Neuron (in vitro differentiated cells): ENCODE measurements at regions not wholly inside any gene's neighbourhood (a gene's known extent, or its start where the extent isn't known, plus 50 kb on each side); places are given as distances from the start of the nearest gene placed in this dataset.

Experiments
- H2AFZ ChIP-seq: one replicate; pipeline ENCODE4 v1.6.1; 2013; ENCODE audit warnings: low read depth, mild to moderate bottlenecking, inconsistent platforms, low read length, moderate library complexity
- H3K27me3 ChIP-seq: one replicate; pipeline ENCODE4 v1.6.1; 2013; ENCODE audit warnings: low read length; ENCODE audit not compliant: insufficient read depth
- H3K36me3 ChIP-seq: one replicate; pipeline ENCODE4 v1.6.1; 2013; ENCODE audit warnings: low read length; ENCODE audit not compliant: insufficient read depth
- H3K4me1 ChIP-seq: one replicate; pipeline ENCODE4 v1.6.1; 2013; ENCODE audit warnings: low read length; ENCODE audit not compliant: insufficient read depth
- H3K4me3 ChIP-seq: 2 replicates; pipeline ENCODE4 v1.5.1; 2013; ENCODE audit warnings: mild to moderate bottlenecking, low read length, moderate library complexity
- H3K9me3 ChIP-seq: one replicate; pipeline ENCODE4 v1.6.1; 2013; ENCODE audit warnings: low read length

DNA sequence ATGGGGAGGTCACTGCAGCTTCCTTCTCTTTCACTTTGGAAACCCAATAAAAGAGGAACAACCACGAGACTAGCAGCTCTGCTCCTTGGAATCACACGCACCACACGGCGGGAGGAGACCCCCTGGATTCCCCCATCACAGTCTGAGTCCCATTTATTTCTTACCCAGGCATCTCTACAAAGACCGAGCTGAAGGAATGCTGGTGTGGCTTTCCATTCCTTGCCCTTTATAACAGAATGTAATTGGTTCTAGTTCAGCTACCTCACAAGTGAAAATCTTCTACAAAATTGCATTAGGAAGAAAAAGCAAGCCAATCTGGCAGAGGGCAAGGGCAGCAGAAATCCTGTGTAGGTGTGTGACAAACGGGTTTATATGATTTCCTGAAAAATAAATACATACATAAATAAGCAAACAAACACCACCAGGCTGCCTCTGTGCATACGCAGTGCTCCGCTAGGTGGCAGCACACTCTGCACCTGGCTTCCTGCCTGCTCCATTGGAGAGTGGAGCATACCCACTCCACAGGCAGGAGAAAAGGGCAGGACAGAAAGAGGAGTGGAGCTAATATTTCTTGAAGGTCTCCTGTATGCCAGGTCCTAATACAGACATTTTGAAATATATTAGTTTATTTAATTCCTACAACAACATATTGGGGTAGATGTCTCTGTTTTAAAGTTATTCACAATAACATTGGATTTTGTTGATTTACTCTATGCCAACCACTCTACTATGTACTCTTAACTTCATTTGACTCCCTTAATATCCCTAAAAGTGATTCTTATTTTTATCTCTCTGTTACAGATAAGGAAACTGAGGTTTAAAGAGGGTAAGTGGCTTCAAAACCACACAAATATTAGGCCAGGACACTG, 673.1 kb downstream of the KCNA4 start:
- Histone ChIP-seq H3K27me3 (no peaks in the 10 kb centered on the region), H3K36me3 (no peaks in the 10 kb centered on the region), H2AFZ (no peak overlapping the region), H3K9me3 (no peaks in the 10 kb centered on the region), H3K4me1 (no peaks in the 10 kb centered on the region), H3K4me3 (no peak overlapping the region)

DNA sequence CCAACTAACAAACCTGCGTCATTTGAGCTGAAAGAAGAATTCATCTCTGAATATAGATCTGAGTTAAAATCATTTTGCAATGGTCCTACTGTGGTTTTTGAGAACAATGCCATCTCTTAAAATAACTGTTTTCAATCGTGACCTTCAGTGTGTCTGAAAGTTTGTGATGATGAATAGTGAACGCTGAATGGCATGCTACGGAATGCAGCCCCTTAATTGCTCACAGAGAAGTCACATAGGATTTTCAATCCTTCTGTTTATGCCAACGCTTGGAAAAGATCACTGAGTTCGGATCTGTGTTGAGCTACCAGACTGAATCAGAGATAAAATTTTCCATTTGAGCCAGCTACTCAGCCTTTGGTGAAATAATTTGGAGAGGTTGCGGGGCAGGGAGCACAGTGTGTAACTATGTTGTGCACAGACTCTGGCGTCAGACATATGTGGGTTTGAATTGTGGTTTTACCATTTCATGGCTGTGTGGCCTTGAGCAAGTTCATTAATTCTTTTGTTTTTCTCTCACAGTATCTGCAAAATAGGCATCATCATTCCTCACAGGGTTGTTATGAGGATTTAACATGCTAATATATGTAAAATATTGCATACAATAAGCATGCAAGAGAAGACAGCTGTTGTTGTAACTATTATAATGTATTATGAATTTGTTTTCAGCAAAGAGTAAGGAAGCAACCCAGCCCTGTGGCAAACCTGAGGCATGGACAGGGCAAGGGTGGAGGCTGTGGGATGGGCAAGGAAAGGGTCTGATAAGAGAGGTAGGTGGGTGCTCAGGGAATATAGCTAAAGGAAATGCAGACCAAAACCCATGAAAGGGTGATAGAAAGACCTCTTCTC, 679.9 kb downstream of the KCNA4 start:
- Histone ChIP-seq H3K9me3 (no peaks in the 10 kb centered on the region), H3K4me1 (no peaks in the 10 kb centered on the region), H3K27me3 (no peaks in the 10 kb centered on the region), H2AFZ (no peak overlapping the region), H3K4me3 (no peak overlapping the region), H3K36me3 (no peaks in the 10 kb centered on the region)

DNA sequence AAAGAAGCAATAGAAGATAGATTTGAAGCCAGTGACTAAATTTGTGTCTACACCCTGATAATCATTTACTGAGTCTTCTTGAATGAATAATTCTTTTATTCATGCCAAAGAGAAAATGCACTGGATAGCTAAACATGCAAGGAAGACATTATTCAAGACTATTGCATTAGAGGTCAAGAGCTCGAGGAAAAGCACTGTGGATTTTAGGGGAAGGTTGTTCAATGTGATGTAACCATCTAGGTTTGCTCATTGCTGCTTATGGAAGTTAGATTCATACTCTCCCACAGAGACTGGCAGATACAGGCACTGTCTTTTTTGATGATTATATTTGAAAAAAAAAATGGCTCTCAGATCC, 682.1 kb downstream of the KCNA4 start:
- no peaks in the 10 kb centered on the region for H3K9me3 ChIP-seq
- H3K36me3 ChIP-seq = no peaks in the 10 kb centered on the region
- H2AFZ ChIP-seq = no peak overlapping the region
- no peak overlapping the region for H3K4me3 ChIP-seq
- H3K4me1 ChIP-seq = no peaks in the 10 kb centered on the region
- no peaks in the 10 kb centered on the region for H3K27me3 ChIP-seq

DNA sequence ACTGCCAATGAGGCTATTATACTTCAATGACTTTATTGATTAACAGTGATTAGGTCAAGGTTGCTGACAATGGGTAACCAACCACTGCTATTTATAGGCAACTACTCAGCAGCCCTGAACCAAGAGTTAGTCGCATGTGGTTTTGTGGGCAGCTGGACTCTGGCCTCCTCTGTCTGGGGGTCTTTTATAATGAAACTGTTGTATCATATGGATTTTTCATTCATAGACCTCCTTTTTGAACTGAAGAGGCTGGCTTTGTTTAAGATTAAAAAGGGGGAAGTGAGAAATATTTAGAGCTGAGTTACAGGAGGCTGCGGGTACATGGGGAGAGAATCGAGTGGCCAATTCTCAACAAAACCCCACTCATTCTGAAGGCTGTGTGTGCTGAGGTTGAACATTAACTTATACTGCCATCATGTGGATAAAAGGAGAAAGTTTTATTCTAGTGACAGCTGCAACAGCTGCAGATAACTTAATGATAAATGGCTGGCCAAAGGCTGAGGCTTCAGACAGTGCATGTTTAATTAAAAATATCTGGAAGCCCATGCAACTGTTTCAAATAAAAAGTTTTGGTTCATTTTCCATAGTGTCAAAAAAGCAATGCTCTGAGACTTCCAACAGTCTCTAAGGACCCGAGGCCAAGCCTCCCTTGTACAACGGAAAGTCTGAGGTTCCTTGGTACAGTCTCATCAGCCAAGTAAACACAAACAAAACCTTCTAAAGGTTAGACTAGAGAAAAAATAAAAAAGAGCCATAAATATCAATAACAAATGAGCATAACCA, 682.6 kb downstream of the KCNA4 start:
- Histone ChIP-seq H3K27me3 (no peaks in the 10 kb centered on the region), H3K4me1 (no peaks in the 10 kb centered on the region), H3K9me3 (no peaks in the 10 kb centered on the region), H3K36me3 (no peaks in the 10 kb centered on the region), H2AFZ (no peak overlapping the region), H3K4me3 (no peak overlapping the region)

DNA sequence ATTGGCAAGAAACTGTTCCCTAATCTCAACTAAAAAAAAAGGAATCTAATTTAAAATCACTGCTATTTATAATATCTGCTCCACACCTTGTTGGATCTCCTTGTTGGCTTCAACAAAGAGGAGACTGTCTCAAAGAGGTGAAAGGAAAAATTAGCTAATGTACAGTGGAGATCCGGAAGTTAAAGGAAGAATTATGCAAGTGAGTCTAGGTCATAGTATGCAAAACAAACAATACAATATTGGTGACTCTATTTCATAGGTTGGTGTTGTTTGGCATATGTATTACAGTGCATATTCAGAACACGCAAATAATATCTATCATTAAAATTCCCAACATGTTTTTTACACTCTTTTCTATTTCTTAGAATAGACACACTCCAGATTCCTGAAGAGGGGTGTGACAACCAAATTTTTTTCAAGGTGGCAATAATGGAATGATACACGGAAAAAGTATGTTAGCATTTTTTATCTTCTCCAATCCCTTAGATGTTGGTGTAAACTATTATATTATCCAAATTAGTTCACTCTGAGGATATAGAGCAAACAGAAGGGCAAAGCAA, 685.3 kb downstream of the KCNA4 start:
- Histone ChIP-seq H2AFZ (no peak overlapping the region), H3K27me3 (no peaks in the 10 kb centered on the region), H3K4me1 (no peaks in the 10 kb centered on the region), H3K36me3 (no peaks in the 10 kb centered on the region), H3K9me3 (no peaks in the 10 kb centered on the region), H3K4me3 (no peak overlapping the region)

DNA sequence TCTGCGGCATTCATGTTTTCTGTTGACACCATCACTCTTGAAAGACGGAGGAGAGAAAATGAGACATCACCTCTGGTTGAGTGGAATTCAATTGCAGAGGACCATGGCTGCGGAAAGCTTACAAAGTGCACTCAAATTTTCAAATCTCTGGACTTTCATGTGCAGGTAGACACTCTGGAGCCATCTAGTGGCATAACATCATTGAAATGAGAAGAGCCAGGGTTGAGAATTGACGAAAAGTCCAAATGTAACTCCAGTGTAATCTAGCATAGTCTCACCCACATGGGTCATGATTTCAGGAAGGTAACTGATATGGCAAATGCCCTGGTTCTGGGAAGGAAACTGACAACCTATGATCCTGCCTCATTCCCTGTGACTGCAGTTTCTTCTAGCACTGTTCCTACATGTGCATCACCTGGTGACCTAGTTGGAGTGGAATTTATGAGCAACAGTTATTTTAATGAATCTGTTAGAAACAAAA, 687.8 kb downstream of the KCNA4 start:
- Histone ChIP-seq H3K4me1 (no peaks in the 10 kb centered on the region), H3K36me3 (no peaks in the 10 kb centered on the region), H3K9me3 (no peaks in the 10 kb centered on the region), H3K27me3 (no peaks in the 10 kb centered on the region), H2AFZ (no peak overlapping the region), H3K4me3 (no peak overlapping the region)

DNA sequence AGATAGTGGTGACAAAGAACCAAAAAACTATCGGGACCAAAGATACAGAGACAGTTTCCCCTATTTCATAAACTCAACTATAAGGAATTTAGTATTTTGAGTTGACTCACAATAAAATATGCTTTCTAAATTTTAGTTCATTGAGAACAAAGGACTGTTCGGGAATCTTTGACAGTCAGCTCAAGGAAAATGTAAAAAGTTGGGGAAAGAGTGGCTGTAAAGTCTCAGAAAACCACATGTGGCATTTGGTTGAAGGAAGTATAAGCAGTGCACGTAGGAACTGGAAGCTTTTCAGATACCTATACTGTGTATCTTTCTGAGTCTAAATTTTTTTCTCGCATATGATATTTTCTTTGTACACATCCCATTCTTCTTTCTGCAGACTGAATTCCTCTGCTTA, 688.9 kb downstream of the KCNA4 start:
- no peaks in the 10 kb centered on the region for H3K9me3 ChIP-seq
- no peaks in the 10 kb centered on the region for H3K4me1 ChIP-seq
- no peak overlapping the region for H2AFZ ChIP-seq
- no peaks in the 10 kb centered on the region for H3K27me3 ChIP-seq
- no peak overlapping the region for H3K4me3 ChIP-seq
- no peaks in the 10 kb centered on the region for H3K36me3 ChIP-seq

DNA sequence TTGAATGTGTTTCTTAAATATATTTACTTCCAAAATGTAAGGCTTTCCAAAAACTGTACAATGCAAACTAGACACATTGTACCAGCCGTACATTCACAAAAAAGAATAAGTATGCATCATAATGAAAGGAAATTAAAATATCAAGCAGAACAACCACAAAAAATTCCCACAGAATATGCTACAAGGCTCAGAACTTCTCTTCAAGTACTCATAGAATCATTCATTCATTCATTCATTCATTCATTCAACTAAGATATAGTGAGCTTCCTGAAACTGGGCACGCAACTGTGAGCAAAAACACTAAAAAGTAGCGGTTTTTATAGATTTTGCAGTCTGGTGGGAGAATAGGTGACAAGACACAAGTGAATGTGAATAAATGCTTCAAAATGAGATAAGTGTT, 690.1 kb downstream of the KCNA4 start:
- Histone ChIP-seq H3K36me3 (no peaks in the 10 kb centered on the region), H3K9me3 (no peaks in the 10 kb centered on the region), H3K27me3 (no peaks in the 10 kb centered on the region), H3K4me3 (no peak overlapping the region), H2AFZ (no peak overlapping the region), H3K4me1 (no peaks in the 10 kb centered on the region)

DNA sequence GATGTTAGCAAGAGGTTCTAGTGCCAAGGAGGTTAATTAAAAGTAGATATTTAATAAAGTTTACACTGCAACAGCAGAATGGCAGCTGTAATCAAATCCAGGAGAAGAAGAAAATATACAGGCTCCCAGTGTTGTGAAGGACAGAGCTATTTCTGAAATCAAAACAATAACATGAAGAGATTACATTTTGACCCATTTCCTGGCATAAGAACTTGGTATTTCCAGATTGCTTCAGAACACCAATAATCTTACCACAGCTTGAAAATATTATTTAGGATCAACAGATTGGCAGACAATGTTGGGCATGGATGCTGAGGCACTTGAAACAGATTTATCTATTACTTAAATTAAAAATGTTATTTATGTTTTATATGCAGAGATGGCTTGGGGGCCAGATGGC, 692.5 kb downstream of the KCNA4 start:
- Histone ChIP-seq H3K4me3 (no peak overlapping the region), H3K36me3 (no peaks in the 10 kb centered on the region), H3K27me3 (no peaks in the 10 kb centered on the region), H3K9me3 (no peaks in the 10 kb centered on the region), H2AFZ (no peak overlapping the region), H3K4me1 (no peaks in the 10 kb centered on the region)

DNA sequence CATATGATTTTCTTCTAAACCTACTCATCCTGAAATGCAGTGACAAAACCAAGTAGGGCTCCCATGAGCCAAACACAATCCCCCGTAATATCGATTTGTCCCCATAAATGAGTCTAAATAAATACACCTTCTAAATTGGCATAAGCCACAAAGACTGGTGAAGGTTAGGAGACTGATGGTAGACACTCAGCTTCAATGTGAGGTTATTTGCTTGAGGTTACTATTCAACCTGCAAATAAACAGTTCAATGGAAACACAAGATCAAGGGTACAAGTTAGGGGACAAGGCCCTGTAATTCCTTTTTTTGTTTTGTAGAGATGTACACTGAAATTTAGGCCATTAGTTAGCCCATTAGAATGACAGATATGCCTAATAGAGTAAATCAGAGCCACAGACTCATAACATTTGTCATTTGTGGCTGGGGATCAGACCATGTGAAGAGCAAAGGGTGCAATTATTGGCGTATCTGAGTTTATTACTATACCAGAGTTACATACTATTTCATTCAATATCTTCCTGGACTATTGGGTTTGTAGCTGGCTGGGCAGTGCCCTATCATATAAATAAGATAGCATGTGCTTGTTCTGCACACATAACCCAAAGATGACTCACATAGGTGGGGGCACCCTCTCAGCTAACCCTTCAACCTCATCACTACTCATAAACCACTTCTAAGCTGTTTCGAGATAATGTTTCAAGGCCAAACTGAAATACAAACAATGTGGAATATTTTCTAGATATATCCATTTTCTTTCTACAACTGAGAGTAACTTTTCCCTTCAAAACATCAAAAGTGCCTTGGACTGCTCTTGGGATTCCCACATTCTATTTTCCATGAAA, 695.3 kb downstream of the KCNA4 start:
- Histone ChIP-seq H3K4me1 (no peaks in the 10 kb centered on the region), H3K4me3 (no peak overlapping the region), H2AFZ (no peak overlapping the region), H3K36me3 (no peaks in the 10 kb centered on the region), H3K9me3 (no peaks in the 10 kb centered on the region), H3K27me3 (no peaks in the 10 kb centered on the region)

DNA sequence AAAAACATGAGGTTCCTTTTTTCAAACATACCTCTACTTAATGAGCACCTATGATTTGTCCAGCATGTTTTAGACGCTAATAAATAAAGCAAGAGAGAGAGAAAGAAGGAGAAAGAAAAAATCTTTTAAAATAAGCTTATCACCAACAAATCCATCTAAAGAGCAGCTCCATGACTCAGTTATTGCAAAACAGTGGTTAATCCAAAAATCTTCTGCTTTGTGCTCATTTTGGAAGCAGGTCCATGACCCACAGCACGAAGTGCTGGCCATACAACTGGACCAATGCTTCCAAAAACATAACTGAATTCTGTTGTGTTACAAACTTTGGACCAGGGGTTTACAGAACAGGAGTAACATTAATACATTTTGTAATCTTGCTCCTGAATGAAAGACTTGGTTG, 696.6 kb downstream of the KCNA4 start:
- H3K4me3 ChIP-seq = no peak overlapping the region
- H3K9me3 ChIP-seq = no peaks in the 10 kb centered on the region
- H2AFZ ChIP-seq = no peak overlapping the region
- H3K36me3 ChIP-seq = no peaks in the 10 kb centered on the region
- no peaks in the 10 kb centered on the region for H3K4me1 ChIP-seq
- no peaks in the 10 kb centered on the region for H3K27me3 ChIP-seq

DNA sequence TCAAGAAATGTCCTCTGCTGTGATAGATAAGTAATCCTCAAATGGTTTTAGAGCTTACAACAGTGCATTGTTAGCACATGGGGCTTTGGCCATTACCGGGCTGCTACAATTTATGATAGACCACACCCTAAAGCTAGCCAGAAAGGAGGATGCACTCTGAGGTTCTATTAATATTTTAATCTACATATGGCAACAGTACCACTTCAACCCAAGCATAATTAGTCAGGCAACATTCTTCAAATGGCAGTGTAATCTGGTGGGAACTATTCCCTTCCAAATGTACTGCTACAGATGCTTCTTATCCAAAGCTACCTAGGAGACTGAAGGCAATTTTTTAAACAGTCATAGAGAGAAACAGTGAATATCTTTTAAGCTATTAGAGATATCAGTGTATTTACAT, 697.6 kb downstream of the KCNA4 start:
- Histone ChIP-seq H3K9me3 (no peaks in the 10 kb centered on the region), H3K27me3 (no peaks in the 10 kb centered on the region), H2AFZ (no peak overlapping the region), H3K36me3 (no peaks in the 10 kb centered on the region), H3K4me1 (no peaks in the 10 kb centered on the region), H3K4me3 (no peak overlapping the region)
